IMR-90 (cell line): ENCODE measurements at regions not wholly inside any gene's neighbourhood (a gene's known extent, or its start where the extent isn't known, plus 50 kb on each side); places are given as distances from the start of the nearest gene placed in this dataset.

Experiments used
- ATAC-seq: fragments of 200-7000 bp; cut with Tn5 transposase; 2 replicates; pipeline ENCODE4 v1.9.1; 2020; ENCODE audit warnings: low read depth, mild to moderate bottlenecking, moderate library complexity
- BruUV-seq: library from RNA; stranded (reverse); fragments of 400-500 nt; replicated peaks from 2 replicates; lab custom pipeline; 2021; lab: Mats Ljungman, UMichigan
- CTCF ChIA-PET: fragments of 300-600 bp; formaldehyde crosslinking; extraction: SDS; loops from one replicate; lab custom pipeline; 2021; ENCODE audit warnings: antibody characterized with exemption; lab: Yijun Ruan, JAX
- POLR2A ChIA-PET: fragments of 300-600 bp; sonication (Branson Sonifier 250); formaldehyde crosslinking; loops from one replicate; lab custom pipeline; 2022; ENCODE audit warnings: antibody characterized with exemption; ENCODE audit not compliant: unreplicated experiment; lab: Charles Lee
- DNase-seq: peaks from one replicate; pipeline ENCODE4 v3.0.0; 2013
- H2AFZ ChIP-seq: replicated peaks from 2 replicates; pipeline ENCODE3; 2013; ENCODE audit warnings: low read length, mild to moderate bottlenecking; ENCODE audit not compliant: poor library complexity
- H2AK5ac ChIP-seq: 2 replicates; pipeline ENCODE4 v1.6.1; 2013; ENCODE audit warnings: low read depth, low read length, inconsistent platforms
- H2AK9ac ChIP-seq: replicated peaks from 2 replicates; pipeline ENCODE3; 2013; ENCODE audit warnings: mild to moderate bottlenecking, low read depth, low read length, moderate library complexity; ENCODE audit not compliant: poor library complexity
- H2BK120ac ChIP-seq: 2 replicates; pipeline ENCODE4 v1.6.1; 2013; ENCODE audit warnings: low read depth, low read length, inconsistent platforms
- H2BK15ac ChIP-seq: 3 replicates; pipeline ENCODE4 v1.6.1; 2013; ENCODE audit warnings: low read depth, low read length, inconsistent platforms
- H2BK20ac ChIP-seq: 2 replicates; pipeline ENCODE4 v1.6.1; 2013; ENCODE audit warnings: low read depth, mild to moderate bottlenecking, inconsistent platforms, low read length, moderate library complexity
- H2BK5ac ChIP-seq: 2 replicates; pipeline ENCODE4 v1.6.1; 2013; ENCODE audit warnings: mild to moderate bottlenecking, low read depth, low read length, inconsistent platforms; ENCODE audit not compliant: poor library complexity, severe bottlenecking
- H3K14ac ChIP-seq: replicated peaks from 2 replicates; pipeline ENCODE4 v1.6.1; 2013; ENCODE audit warnings: low read depth, low read length, inconsistent platforms
- H3K18ac ChIP-seq: 2 replicates; pipeline ENCODE4 v1.6.1; 2013; ENCODE audit warnings: low read depth, low read length, control low read depth
- H3K23ac ChIP-seq: 2 replicates; pipeline ENCODE4 v1.6.1; 2013; ENCODE audit warnings: low read depth, low read length, inconsistent platforms
- H3K27ac ChIP-seq: 2 replicates; pipeline ENCODE4 v1.5.1; 2013; ENCODE audit warnings: mild to moderate bottlenecking, control low read depth, low read length; ENCODE audit not compliant: insufficient read depth
- H3K27me3 ChIP-seq: 2 replicates; pipeline ENCODE4 v1.6.1; 2013; ENCODE audit warnings: low read length; ENCODE audit not compliant: control insufficient read depth, insufficient read depth
- H3K36me3 ChIP-seq: 2 replicates; pipeline ENCODE4 v1.6.1; 2013; ENCODE audit warnings: low read length, mixed read lengths; ENCODE audit not compliant: control insufficient read depth, insufficient read depth
- H3K4ac ChIP-seq: 2 replicates; pipeline ENCODE4 v1.6.1; 2013; ENCODE audit warnings: low read depth, low read length, inconsistent platforms
- H3K4me1 ChIP-seq: 2 replicates; pipeline ENCODE4 v1.6.1; 2013; ENCODE audit warnings: low read length, mixed read lengths; ENCODE audit not compliant: control insufficient read depth, insufficient read depth
- H3K4me2 ChIP-seq: 2 replicates; pipeline ENCODE4 v1.6.1; 2013; ENCODE audit warnings: low read depth, mild to moderate bottlenecking, control low read depth, low read length, moderate library complexity
- H3K4me3 ChIP-seq: 2 replicates; pipeline ENCODE4 v1.5.1; 2013; ENCODE audit warnings: low read depth, mild to moderate bottlenecking, control low read depth, low read length, moderate library complexity; ENCODE audit not compliant: insufficient read depth
- H3K56ac ChIP-seq: 2 replicates; pipeline ENCODE4 v1.6.1; 2013; ENCODE audit warnings: low read length, inconsistent platforms; ENCODE audit not compliant: insufficient read depth; ENCODE audit errors: extremely low read depth
- H3K79me1 ChIP-seq, 2 experiments: 2 replicates each; pipeline ENCODE4 v1.6.1; 2013; ENCODE audit warnings: low read length in 2 of 2, inconsistent platforms in 1 of 2, low read depth in 1 of 2
- H3K9ac ChIP-seq: 2 replicates; pipeline ENCODE4 v1.6.1; 2013; ENCODE audit warnings: low read depth, low read length, control low read depth
- H3K9me1 ChIP-seq: 2 replicates; pipeline ENCODE4 v1.6.1; 2013; ENCODE audit warnings: low read length, inconsistent platforms; ENCODE audit not compliant: insufficient read depth
- H3K9me3 ChIP-seq: 2 replicates; pipeline ENCODE4 v1.6.1; 2013; ENCODE audit warnings: low read length; ENCODE audit not compliant: control insufficient read depth, insufficient read depth
- H4K20me1 ChIP-seq: 2 replicates; pipeline ENCODE4 v1.6.1; 2013; ENCODE audit warnings: low read length, inconsistent platforms; ENCODE audit not compliant: insufficient read depth
- H4K5ac ChIP-seq: 2 replicates; pipeline ENCODE4 v1.6.1; 2013; ENCODE audit warnings: mild to moderate bottlenecking, low read depth, low read length, control low read depth
- H4K8ac ChIP-seq, 2 experiments: 2 replicates each; pipeline ENCODE4 v1.6.1; 2013; ENCODE audit warnings: low read depth in 2 of 2, low read length in 2 of 2, control low read depth in 1 of 2, inconsistent platforms in 1 of 2
- H4K91ac ChIP-seq: 2 replicates; pipeline ENCODE4 v1.6.1; 2013; ENCODE audit warnings: low read depth, low read length, inconsistent platforms; ENCODE audit not compliant: insufficient read depth
- CHD1 ChIP-seq: IDR thresholded peaks from 2 replicates; pipeline ENCODE4 v1.6.1; 2012; ENCODE audit warnings: low read depth, low read length, improper control_type of control experiment
- MXI1 ChIP-seq: IDR thresholded peaks from 2 replicates; pipeline ENCODE4 v1.6.1; 2012; ENCODE audit warnings: low read depth, mild to moderate bottlenecking, low read length, moderate library complexity, borderline replicate concordance
- dilution Hi-C: fragments of 300-500 bp; cut with HindIII; formaldehyde crosslinking; loops from one replicate; pipeline ENCODE4 v1.14.3; 2018; ENCODE audit warnings: low sequenced_read_pairs; ENCODE audit not compliant: unreplicated experiment
- in situ Hi-C: fragments of 300-500 bp; cut with MboI; formaldehyde crosslinking; loops from 3 replicates; pipeline ENCODE4 v1.14.3; 2019; ENCODE audit warnings: low sequenced_read_pairs, inconsistent platforms, mixed read lengths
- intact Hi-C: fragments of 100-400 bp; cut with micrococcal nuclease; formaldehyde crosslinking; loops from 2 replicates; pipeline ENCODE4 v1.10.0; 2022
- TF ChIP-seq, protein P1 (sequence below): fragments of 150-350 bp; IDR thresholded peaks from 2 replicates; pipeline ENCODE4 v1.6.1; 2016; ENCODE audit warnings: low read depth, mild to moderate bottlenecking, low read length, moderate library complexity, borderline replicate concordance

DNA sequence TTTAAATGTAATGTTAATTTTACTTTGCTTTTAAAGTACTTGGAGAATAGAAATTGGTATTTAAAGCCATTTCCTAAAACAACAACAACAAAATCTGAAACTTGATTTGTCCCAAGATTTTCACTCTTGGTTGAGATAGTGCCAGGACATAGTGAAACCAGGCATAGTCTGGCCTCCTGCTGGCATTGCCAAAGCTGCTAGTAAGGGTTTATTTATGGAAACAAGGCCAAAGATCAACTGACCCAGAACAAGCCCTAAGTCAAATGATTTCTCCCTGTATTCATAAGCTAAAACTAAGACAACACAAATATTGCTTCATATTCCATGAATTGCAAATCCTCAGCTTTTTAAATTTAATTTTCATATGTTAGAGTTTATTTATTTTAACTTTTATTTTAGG is 227.5 kb upstream of the FGF13 start:
- H2AK5ac ChIP-seq = no peak overlapping the region

More for the DNA sequence above, 227.5 kb upstream of the FGF13 start:
- Histone ChIP-seq H3K4me1 (no peaks in the 10 kb centered on the region), H3K14ac (no peak overlapping the region), H3K9me1 (no peaks in the 10 kb centered on the region), H2BK5ac (no peak overlapping the region), H2BK120ac (no peak overlapping the region), H2BK15ac (no peak overlapping the region), H3K9me3 (no peaks in the 10 kb centered on the region), H4K5ac (no peak overlapping the region), H3K27ac (no peak overlapping the region), H3K36me3 (no peaks in the 10 kb centered on the region), H3K79me1 (no peaks in the 10 kb centered on the region), H3K23ac (no peak overlapping the region), H2AK9ac (no peak overlapping the region), H3K4ac (no peak overlapping the region), H4K8ac (no peak overlapping the region), H2BK20ac (no peak overlapping the region), H2AFZ (no peak overlapping the region), H3K4me3 (no peak overlapping the region), H3K18ac (no peak overlapping the region), H3K9ac (no peak overlapping the region), H3K4me2 (no peak overlapping the region), H3K56ac (no peak overlapping the region), H4K91ac (no peak overlapping the region), H4K20me1 (no peaks in the 10 kb centered on the region), H3K27me3 (no peaks in the 10 kb centered on the region)
- DNase-seq = no peak
- in situ Hi-C loops (no loop called here), dilution Hi-C loops (no loop called here), intact Hi-C loops (no loop called here)
- no peak for TF ChIP-seq CHD1
- TF ChIP-seq, protein P1, sequence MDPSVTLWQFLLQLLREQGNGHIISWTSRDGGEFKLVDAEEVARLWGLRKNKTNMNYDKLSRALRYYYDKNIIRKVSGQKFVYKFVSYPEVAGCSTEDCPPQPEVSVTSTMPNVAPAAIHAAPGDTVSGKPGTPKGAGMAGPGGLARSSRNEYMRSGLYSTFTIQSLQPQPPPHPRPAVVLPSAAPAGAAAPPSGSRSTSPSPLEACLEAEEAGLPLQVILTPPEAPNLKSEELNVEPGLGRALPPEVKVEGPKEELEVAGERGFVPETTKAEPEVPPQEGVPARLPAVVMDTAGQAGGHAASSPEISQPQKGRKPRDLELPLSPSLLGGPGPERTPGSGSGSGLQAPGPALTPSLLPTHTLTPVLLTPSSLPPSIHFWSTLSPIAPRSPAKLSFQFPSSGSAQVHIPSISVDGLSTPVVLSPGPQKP = no peak
- no peak for TF ChIP-seq MXI1
- ChIA-PET POLR2A (no interaction called here), CTCF (no interaction called here)
- BruUV-seq = no TSS peak
- no peak for ATAC-seq
